Gastrocnemius medialis (tissue), 4 donors: ENCODE measurements at regions not wholly inside any gene's neighbourhood (a gene's known extent, or its start where the extent isn't known, plus 50 kb on each side); places are given as distances from the start of the nearest gene placed in this dataset.

ENCODE experiments used
- ATAC-seq, 2 donors: fragments of 150-250 bp; one replicate each; pipeline ENCODE4 v1.9.1; 2016
- DNase-seq, 2 donors: peaks; one replicate each; pipeline ENCODE4 v3.0.0-alpha.2; 2019
- H3K27ac ChIP-seq, 4 donors: fragments of 200-600 bp; sonication (generic); 1 replicate in 1 of 4; 2 replicates in 3 of 4; pipeline ENCODE4 v1.5.1; 2016 to 2018; ENCODE audit warnings: mild to moderate bottlenecking in 2 of 4, moderate library complexity in 1 of 4
- H3K27me3 ChIP-seq, 3 donors: fragments of 200-600 bp; sonication (generic) in 2 of 3; 1 replicate in 1 of 3; 2 replicates in 2 of 3; pipeline versions ENCODE4 v1.5.1 to v1.6.0; 2016 to 2019; ENCODE audit warnings: mild to moderate bottlenecking in 1 of 3, moderate library complexity in 1 of 3
- H3K36me3 ChIP-seq, 2 donors: fragments of 200-600 bp; sonication (generic) in 1 of 2; one replicate each; pipeline ENCODE4 v1.5.1; 2017 to 2018
- H3K4me1 ChIP-seq, 2 donors: fragments of 200-600 bp; sonication (generic) in 1 of 2; one replicate each; pipeline ENCODE4 v1.5.1; 2016 to 2017; ENCODE audit warnings: mild to moderate bottlenecking in 2 of 2
- H3K4me3 ChIP-seq, 4 donors: fragments of 200-600 bp; sonication (generic) in 3 of 4; 1 replicate in 1 of 4; 2 replicates in 3 of 4; pipeline ENCODE4 v1.5.1; 2016 to 2019; ENCODE audit warnings: mild to moderate bottlenecking in 2 of 4
- H3K9me3 ChIP-seq, 3 donors: fragments of 200-600 bp; sonication (generic) in 2 of 3; 1 replicate in 1 of 3; 2 replicates in 2 of 3; pipeline ENCODE4 v1.5.1; 2016 to 2019
- CTCF ChIP-seq, 5 experiments: fragments of 450-650 bp in 3 of 5; fragments of 200-600 bp in 2 of 5; sonication (generic) in 2 of 5; IDR thresholded peaks in 4 of 5; conservative IDR thresholded peaks in 1 of 5; 1 replicate in 4 of 5; 2 replicates in 1 of 5; pipeline ENCODE4 v1.5.1; 2016 to 2019; ENCODE audit warnings: antibody characterized with exemption in 5 of 5, mild to moderate bottlenecking in 3 of 5, moderate library complexity in 3 of 5
- POLR2A ChIP-seq, 2 donors: fragments of 450-650 bp; IDR thresholded peaks; one replicate each; pipeline ENCODE4 v1.6.1; 2017; ENCODE audit warnings: antibody characterized with exemption in 2 of 2, mild to moderate bottlenecking in 2 of 2, moderate library complexity in 2 of 2
- in situ Hi-C, 4 donors: fragments of 200-750 bp; cut with MboI; loops; one replicate each; pipeline versions ENCODE4 v1.15.0 to v1.8.0; 2017; ENCODE audit warnings: low sequenced_read_pairs in 4 of 4
- intact Hi-C: fragments of 100-400 bp; cut with DNase I; formaldehyde crosslinking; loops from one replicate; pipeline ENCODE4 v1.15.1; 2023; ENCODE audit warnings: low total_unique reads

DNA sequence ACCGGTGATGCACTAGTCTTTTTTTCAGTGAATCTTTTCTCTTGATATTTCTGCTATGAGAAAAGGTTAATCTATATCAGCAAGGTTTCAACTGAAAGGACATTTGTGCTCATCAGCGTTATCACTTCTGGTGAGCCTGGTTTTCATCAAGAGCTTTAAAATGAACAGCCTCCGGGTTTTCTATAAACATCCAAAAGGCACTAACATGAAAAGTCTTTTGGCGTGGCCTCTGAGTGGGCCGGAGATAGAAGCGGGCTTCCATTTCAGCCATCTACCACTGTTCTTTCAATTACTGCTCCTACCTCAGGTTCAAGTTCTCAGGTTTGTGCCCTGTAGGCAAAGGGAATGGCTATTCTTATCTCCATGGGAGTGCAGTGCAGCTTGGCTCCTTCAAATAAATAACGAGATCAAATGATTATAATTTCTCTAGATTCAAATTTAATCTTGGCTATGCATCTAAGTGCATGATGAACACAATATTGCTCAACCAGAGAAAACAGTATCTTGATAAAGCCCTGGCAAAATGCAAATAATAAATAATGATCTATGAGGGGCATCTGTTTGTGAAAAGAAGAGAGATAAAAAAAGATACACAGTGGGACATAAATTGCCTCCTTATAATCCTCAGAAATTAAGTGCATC, 314.8 kb downstream of the CDH2 start:
- no peaks in the 10 kb centered on the region for H3K36me3 ChIP-seq
- no peaks in the 10 kb centered on the region for H3K27me3 ChIP-seq
- intact Hi-C loops (no loop called here), in situ Hi-C loops (no loop called here)
- no peak overlapping the region for H3K4me3 ChIP-seq
- H3K4me1 ChIP-seq = peaks cover 6 to 12% of the 10 kb centered on the region in 2 donors
- no peak for ATAC-seq
- TF ChIP-seq CTCF (IDR thresholded peaks at IDR 0.05 in 4 of 5, conservative IDR thresholded peaks at IDR 0.05 in 1 of 5) = no peak
- H3K9me3 ChIP-seq = no peaks in the 10 kb centered on the region
- no peak overlapping the region for H3K27ac ChIP-seq
- DNase-seq = no peak

DNA sequence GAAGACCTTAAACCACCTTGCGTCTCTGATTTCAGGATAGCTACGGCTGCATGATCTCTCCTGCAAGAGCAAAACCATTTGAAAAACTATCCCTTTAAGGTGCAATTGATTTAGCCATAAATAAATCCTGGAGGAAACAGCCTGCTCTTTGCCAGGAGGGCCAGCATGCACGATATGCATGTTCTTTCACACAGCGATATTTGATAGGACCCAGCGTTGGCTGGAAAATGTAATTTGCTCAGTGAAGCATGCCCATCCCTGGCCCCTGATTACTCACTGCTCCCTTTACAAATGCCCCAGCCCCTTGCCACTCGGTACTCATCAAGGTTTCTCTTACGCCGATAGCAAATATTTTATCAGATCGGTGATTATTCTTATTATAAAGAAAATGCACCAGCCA, 315.4 kb downstream of the CDH2 start:
- Histone ChIP-seq H3K27ac (no peak overlapping the region), H3K4me1 (peaks cover 6 to 12% of the 10 kb centered on the region in 2 donors), H3K36me3 (no peaks in the 10 kb centered on the region), H3K9me3 (no peaks in the 10 kb centered on the region), H3K4me3 (no peak overlapping the region), H3K27me3 (no peaks in the 10 kb centered on the region)
- intact Hi-C loops = no loop called here
- TF ChIP-seq CTCF (IDR thresholded peaks at IDR 0.05 in 4 of 5, conservative IDR thresholded peaks at IDR 0.05 in 1 of 5) (no peak), POLR2A (IDR thresholded peaks at IDR 0.05) (no peak)
- in situ Hi-C loops = no loop called here
- DNase-seq (no peak), ATAC-seq (no peak)

GRCh38 chr18:27860701-27861107, 316.2 kb downstream of the CDH2 start:
- intact Hi-C loops = no loop called here
- H3K27ac ChIP-seq = no peak overlapping the region
- DNase-seq (no peak), ATAC-seq (no peak)
- peaks cover 6 to 12% of the 10 kb centered on the region in 2 donors for H3K4me1 ChIP-seq
- no peak for TF ChIP-seq POLR2A (IDR thresholded peaks at IDR 0.05)
- no peak for TF ChIP-seq CTCF (IDR thresholded peaks at IDR 0.05 in 4 of 5, conservative IDR thresholded peaks at IDR 0.05 in 1 of 5)
- no peaks in the 10 kb centered on the region for H3K27me3 ChIP-seq
- no peaks in the 10 kb centered on the region for H3K9me3 ChIP-seq
- no peaks in the 10 kb centered on the region for H3K36me3 ChIP-seq
- in situ Hi-C loops = no loop called here
- no peak overlapping the region for H3K4me3 ChIP-seq

- no peaks in the 10 kb centered on the region for H3K9me3 ChIP-seq
- no peak for DNase-seq
- ATAC-seq = no peak
- no peaks in the 10 kb centered on the region for H3K36me3 ChIP-seq
- in situ Hi-C loops = no loop called here
- TF ChIP-seq POLR2A (IDR thresholded peaks at IDR 0.05) = no peak
- TF ChIP-seq CTCF (IDR thresholded peaks at IDR 0.05 in 4 of 5, conservative IDR thresholded peaks at IDR 0.05 in 1 of 5) = no peak
- intact Hi-C loops = no loop called here
- H3K27ac ChIP-seq = no peak overlapping the region
- peaks cover 6 to 12% of the 10 kb centered on the region in 2 donors for H3K4me1 ChIP-seq
- no peaks in the 10 kb centered on the region for H3K27me3 ChIP-seq
- H3K4me3 ChIP-seq = no peak overlapping the region
Observed at GRCh38 chr18:27860011-27860410, 316.9 kb downstream of the CDH2 start.

- TF ChIP-seq POLR2A (IDR thresholded peaks at IDR 0.05) (no peak), CTCF (IDR thresholded peaks at IDR 0.05 in 4 of 5, conservative IDR thresholded peaks at IDR 0.05 in 1 of 5) (no peak)
- Histone ChIP-seq H3K4me1 (peaks cover 6 to 12% of the 10 kb centered on the region in 2 donors), H3K27ac (no peak overlapping the region), H3K36me3 (no peaks in the 10 kb centered on the region), H3K27me3 (no peaks in the 10 kb centered on the region), H3K4me3 (no peak overlapping the region), H3K9me3 (no peaks in the 10 kb centered on the region)
- intact Hi-C loops (no loop called here), in situ Hi-C loops (no loop called here)
- no peak for DNase-seq
- ATAC-seq = no peak
Observed at GRCh38 chr18:27856820-27857219, 320.1 kb downstream of the CDH2 start.
